Stimulated activated CD8-positive, alpha-beta memory T cell treated with anti-CD3 and anti-CD28 coated beads, Interleukin-12 subunit alpha, Interleukin-12 subunit beta, amount 100 ng/mL, for 24 hours (primary cell): ENCODE measurements at regions not wholly inside any gene's neighbourhood (a gene's known extent, or its start where the extent isn't known, plus 50 kb on each side); places are given as distances from the start of the nearest gene placed in this dataset.
"Not testable (repeated sequence)": the region's sequence is repeated elsewhere in the genome, so short reads cannot be mapped to it uniquely, and the experiment has no call there.

Experiments
- DNase-seq: peaks from one replicate; pipeline ENCODE4 v3.0.0-alpha.2; 2020; ENCODE audit errors: extremely low read depth

- no peak for DNase-seq
Observed at GRCh38 chr6:27135087-27135657, 112.3 kb upstream of the PRSS16 start.

- DNase-seq = no peak
Observed at GRCh38 chr6:27136077-27136644, 111.3 kb upstream of the PRSS16 start.

DNA sequence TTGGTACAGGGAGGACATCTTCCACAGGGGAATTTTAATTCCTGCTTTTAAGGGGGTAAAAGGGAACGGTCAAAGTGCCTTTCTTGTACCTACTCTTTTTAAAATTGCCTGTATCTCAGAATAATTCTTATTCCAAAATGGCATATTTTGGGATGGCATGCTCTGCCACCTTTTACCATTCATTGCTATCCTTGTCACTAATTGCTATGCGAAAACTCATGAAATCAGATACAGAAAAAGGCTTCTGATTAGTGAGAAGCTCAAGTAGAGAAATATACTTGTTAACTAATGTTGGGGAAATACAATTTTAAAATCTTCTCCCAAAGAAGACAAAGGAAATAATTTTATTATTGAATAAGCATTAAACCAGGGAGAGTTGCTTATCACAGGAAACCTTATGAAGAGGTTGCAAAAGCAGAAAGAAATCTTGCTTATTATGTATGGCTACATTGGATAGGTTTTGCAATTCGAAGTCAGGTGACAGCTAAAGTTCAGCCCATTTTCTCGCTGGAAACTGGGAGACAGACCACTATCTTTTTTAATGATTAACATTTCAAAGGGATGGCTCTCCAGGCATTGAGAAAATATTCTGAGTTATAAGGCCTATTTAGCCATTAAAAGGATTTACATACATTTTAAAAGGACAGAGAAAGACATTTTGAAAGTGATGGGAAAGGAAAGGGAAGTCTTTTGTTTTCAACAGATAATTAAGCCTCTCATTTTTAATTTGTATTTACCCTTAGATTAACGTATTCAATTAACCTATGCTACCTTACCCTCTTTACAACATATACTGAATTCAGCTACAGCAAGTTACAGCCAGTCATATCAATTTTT, 110.3 kb upstream of the PRSS16 start:
- no peak for DNase-seq

GRCh38 chr6:27138406-27138805, 109.1 kb upstream of the PRSS16 start:
- DNase-seq = no peak

DNA sequence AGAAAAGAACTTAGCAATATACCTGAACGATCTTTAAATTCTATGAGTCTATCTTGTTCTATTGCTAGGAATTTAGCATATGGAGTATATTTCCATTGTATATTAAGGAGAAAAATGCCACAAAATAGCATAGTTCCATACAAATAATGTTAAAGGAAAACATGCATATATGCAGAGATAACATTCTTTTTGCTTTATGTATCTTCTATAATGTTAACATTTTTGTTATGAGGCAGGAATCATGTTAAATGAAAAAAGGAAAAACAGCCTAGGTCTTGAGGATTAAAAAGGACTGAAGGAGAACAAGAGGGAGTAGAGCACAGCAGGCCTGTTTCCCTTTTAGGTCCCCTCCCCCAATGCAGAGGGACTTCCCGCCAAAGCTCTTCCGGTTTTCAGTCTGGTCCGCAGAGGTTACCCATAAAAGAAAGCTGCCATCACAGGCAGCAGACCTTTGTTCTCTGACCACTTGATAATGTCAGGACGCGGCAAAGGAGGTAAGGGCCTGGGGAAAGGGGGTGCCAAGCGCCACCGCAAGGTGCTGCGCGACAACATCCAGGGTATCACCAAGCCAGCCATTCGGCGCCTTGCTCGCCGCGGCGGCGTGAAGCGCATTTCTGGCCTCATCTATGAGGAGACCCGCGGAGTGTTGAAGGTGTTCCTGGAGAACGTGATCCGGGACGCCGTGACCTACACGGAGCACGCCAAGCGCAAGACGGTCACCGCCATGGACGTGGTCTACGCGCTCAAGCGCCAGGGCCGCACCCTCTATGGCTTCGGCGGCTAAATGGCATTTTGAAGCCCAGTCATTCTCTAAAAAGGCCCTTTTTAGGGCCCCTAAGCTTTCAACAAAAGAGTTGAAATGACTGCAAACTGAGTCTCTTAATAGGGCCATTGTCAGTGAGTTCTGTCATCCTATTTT, 108.4 kb upstream of the PRSS16 start:
- DNase-seq = no peak

GRCh38 chr6:27139756-27140579, 107.5 kb upstream of the PRSS16 start:
- DNase-seq = no peak

DNA sequence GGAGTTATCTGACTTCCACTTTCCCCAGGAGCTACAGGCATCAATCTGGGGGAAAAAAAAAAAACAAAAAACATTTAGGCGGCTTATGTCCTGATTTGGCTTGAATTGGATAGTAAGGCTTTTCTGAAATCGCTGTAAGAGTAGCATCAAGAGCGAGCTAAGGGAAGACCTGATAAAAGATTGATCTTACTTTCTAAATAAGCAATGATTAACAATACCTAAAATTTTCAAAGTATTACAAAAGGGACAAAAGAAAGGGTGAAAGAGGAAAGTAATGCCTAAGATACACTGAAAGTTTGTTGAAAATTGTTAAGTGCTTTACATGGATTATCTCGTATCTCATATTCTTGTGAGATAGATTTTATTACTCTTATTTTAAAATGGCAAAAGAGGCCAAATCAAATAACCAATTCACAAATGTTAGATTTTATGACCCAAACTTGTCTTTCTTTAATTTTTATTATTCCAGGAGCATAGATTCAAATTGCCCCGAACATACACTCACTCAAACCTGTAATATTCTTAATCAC, 106.4 kb upstream of the PRSS16 start:
- DNase-seq = no peak

DNA sequence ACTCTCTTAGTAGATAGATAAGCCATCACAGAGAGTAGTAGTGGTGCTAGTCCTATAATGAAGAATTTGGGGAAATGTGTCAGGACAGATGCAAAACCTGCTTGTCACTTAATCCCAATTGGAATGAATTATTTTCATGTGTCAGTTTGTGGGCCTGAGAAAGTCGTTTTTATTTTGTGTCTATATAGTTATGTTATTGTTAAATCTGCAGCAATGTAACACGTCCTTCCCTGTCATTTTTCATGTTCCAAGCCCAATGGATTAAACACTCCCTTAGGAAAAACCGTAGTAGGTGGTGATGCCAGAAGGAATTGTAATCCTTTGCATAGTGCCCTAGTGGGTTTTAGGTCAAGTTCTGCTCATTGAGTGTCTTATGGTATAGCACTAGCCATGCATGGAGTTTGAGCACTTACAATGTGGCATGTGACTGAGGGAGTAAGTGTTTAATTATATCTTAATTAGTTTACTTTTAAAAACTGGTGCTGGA, 105.9 kb upstream of the PRSS16 start:
- DNase-seq = no peak

GRCh38 chr6:27143020-27143388, 104.5 kb upstream of the PRSS16 start:
- DNase-seq = not testable (repeated sequence)

DNA sequence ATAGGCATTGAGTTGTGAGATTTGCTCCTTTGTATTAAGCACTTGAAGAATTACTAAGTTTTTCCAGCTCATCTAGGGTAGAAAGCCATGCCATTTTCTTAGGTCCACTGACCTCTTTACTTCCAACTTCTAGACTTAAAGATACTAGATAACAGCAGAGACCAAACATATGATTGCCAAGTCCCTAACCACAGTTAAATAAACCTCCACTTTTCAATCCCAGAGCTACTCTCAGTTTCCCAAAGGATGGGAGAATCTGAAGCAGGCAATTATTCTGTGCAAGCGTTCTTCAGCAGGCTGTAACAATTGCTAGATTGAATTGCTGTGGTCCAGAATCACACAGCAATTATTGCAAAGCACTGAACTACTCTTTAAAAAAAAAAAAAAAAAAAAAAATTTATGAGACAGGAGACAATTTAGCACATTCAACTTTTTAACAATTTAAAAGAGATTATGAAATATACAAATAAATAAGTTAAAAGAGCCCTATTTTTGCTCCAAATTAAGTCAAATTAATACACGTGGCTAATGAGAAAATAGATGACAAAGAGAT, 104.0 kb upstream of the PRSS16 start:
- DNase-seq = no peak

DNA sequence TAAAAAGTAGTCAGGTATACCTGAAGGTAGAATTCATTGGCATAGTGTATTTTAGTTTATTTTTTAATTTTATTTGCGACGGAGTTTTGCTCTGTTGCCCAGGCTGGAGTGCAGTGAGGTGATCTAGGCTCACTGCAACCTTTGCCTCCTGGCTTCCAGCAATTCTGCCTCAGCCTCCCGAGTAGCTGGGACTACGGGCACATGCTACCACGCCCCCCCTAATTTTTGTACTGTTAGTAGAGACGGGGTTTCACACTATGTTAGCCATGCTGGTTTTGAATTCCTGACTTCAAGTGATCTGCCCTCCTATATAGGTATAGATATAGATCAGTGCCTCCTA, 102.8 kb upstream of the PRSS16 start:
- no peak for DNase-seq

DNA sequence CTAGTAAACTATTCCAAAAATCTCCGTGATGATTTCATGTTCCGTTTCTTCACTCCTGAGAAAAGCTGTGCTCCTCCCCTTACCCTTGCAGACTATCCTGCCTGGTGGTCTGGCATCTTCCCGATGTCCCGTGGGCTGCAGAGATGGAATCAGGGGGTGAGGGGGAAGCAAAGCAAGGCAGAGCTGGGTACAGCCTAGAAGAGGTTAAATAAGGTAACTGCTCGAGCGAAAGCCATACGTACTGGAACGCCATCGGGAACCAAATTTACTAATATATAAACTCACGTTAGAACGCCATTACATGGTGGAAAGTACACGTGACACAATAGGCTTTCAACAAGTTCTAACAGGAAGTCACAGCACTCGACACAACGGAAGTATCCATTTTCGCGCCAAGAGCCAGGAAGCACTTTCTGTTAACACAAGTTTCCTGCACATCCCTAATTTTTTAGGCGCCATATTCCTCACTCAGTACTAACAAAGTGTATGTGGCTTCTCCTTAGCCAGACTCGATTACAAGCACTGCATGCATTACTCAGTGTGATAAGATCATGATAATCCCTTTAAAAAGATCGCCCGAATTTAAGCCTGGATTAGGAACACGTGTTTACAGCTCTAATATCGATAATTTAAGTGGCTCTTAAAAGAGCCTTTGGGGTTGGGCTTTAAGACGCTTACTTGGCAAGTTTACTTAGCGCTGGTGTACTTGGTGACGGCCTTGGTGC, 101.6 kb upstream of the PRSS16 start:
- no peak for DNase-seq

GRCh38 chr6:27146456-27146705, 101.1 kb upstream of the PRSS16 start:
- not testable (repeated sequence) for DNase-seq

DNA sequence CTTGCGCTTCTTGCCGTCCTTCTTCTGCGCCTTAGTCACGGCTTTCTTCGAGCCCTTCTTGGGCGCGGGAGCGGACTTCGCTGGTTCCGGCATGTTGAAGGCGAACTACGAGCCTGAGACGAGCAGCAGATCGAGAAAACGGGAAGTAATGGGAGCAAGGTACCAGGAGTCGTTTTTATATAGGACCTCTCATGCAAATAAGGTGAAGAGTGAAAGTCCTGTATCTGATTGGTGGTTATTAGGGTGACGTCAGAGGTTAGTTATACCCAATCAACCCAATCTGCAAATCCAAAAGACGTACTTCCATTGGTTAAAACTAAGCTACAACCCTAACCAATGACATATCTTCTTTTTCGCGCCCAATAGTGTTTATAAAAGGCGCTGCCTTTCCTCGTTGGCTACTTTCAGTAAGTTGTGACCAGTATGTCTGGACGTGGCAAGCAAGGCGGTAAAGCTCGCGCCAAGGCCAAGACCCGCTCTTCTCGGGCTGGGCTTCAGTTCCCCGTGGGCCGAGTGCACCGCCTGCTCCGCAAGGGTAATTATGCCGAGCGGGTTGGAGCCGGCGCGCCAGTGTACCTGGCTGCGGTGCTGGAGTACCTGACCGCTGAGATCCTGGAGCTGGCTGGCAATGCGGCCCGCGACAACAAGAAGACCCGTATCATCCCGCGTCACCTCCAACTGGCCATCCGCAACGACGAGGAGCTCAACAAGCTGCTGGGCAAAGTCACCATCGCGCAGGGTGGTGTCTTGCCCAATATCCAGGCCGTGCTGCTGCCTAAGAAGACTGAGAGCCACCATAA, 100.6 kb upstream of the PRSS16 start:
- no peak for DNase-seq

GRCh38 chr6:27148404-27148795, 99.1 kb upstream of the PRSS16 start:
- DNase-seq = no peak

DNA sequence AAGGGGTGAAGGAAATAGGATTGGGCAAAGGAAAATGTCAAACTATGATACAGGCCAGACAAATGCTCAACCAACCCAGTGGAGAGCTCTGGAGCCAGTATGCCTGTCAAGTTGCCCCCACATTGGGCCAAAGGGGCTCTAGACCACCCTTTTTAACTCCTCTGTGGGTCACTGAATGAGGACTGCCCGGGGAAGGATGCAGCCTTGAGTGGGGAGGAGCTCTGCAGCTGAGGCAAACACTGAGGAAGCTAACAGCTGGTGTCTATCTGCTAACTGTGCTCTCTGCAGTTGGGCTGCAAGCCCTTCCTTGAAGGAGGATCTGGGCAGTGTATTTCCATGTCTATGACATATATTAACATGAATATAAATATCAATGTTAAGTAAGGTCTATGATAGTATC, 98.4 kb upstream of the PRSS16 start:
- no peak for DNase-seq

GRCh38 chr6:27154696-27155095, 92.8 kb upstream of the PRSS16 start:
- no peak for DNase-seq

GRCh38 chr6:27156874-27157458, 90.5 kb upstream of the PRSS16 start:
- DNase-seq = no peak
